Psoas muscle (tissue), 7 donors: ENCODE measurements at regions not wholly inside any gene's neighbourhood (a gene's known extent, or its start where the extent isn't known, plus 50 kb on each side); places are given as distances from the start of the nearest gene placed in this dataset.

Experiments
- ATAC-seq, 4 donors: fragments of 200-7000 bp; cut with Tn5 transposase; one replicate each; pipeline ENCODE4 v1.9.1; 2020; ENCODE audit warnings: moderate library complexity in 3 of 4, mild to moderate bottlenecking in 2 of 4
- DNase-seq, 2 donors: peaks; one replicate each; pipeline ENCODE4 v3.0.0-alpha.2; 2020
- H3K27ac ChIP-seq: fragments of 200-600 bp; one replicate; pipeline ENCODE4 v1.8.0; 2022
- H3K27me3 ChIP-seq, 3 donors: fragments of 200-600 bp in 1 of 3; one replicate each; pipeline versions ENCODE4 v1.6.1 to v1.8.0; 2013 to 2022; ENCODE audit warnings: low read length in 2 of 3, mild to moderate bottlenecking in 2 of 3, moderate library complexity in 1 of 3; ENCODE audit not compliant: insufficient read depth in 3 of 3
- H3K36me3 ChIP-seq, 2 donors: fragments of 200-600 bp in 1 of 2; one replicate each; pipeline versions ENCODE4 v1.6.1 to v1.8.0; 2013 to 2022; ENCODE audit warnings: low read depth in 1 of 2, mild to moderate bottlenecking in 1 of 2, moderate library complexity in 1 of 2; ENCODE audit not compliant: insufficient read depth in 1 of 2
- H3K4me1 ChIP-seq: fragments of 200-600 bp; one replicate; pipeline ENCODE4 v1.8.0; 2022
- H3K4me3 ChIP-seq: fragments of 200-600 bp; one replicate; pipeline ENCODE4 v1.8.0; 2022; ENCODE audit warnings: mild to moderate bottlenecking
- H3K9me3 ChIP-seq: fragments of 200-600 bp; one replicate; pipeline ENCODE4 v1.8.0; 2022
- WGBS, 3 donors: extraction: QIAGEN DNeasy Blood & Tissue Kit; methylation state at CpG; one replicate each; pipeline versions ENCODE4 v1.1.6 to v1.1.7; 2013; 5-methylcytosine and 5-hydroxymethylcytosine counted together
- intact Hi-C, 2 donors: fragments of 100-400 bp; cut with DNase I; formaldehyde crosslinking; loops; one replicate each; pipeline versions ENCODE4 v1.11.0 to v1.14.2; 2022
- TF ChIP-seq, protein P1 (sequence below): fragments of 200-600 bp; IDR thresholded peaks from one replicate; pipeline ENCODE4 v1.8.0; 2022; ENCODE audit warnings: antibody characterized with exemption
- donor health status: healthy with polysubstance abuse.
- donor health status: DM: no; HTN: no; CAD: no; lungs with moderate emphysema.
- donor health status: Bipolar disorder and iron deficiency.
- donor health status: healthy.
- donor health status: DM: yes; HTN: yes; CAD: no.
- donor health status: DM: no; HTN: no; CAD: no.
- donor health status: DM: yes; HTN: yes; CAD: no.

DNA sequence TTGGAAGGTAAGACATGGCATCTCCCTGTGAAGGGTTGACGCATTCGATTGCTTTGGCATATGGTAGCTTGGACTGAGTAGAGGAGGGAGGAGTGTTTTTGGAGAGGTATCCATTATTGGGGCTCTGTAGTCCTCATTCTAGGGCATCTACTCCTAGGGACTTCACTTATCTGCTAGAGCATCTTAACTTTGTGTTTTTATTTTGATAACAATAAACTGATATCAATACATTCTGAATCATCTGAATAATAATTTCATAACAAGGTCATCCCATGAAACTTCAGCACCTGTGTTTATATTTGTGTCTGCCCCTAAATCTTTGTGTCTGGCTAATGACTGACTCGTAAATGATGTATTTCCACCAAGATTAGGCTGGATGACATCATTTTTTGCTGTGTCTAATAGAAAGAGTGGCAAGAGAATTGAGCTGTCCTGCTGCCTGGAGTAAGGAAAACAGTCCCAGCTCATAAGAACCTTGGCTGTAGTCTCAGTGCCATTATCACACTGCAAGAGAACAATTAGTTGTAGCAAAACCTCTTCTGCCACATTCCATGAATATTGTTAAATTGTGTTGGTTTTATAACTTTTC is 288.5 kb downstream of the PRL start:
- H3K36me3 ChIP-seq, result no peaks in the 10 kb centered on the region
- H3K4me3 ChIP-seq, result no peak overlapping the region
- H3K9me3 ChIP-seq, result no peaks in the 10 kb centered on the region
- TF ChIP-seq, protein P1, sequence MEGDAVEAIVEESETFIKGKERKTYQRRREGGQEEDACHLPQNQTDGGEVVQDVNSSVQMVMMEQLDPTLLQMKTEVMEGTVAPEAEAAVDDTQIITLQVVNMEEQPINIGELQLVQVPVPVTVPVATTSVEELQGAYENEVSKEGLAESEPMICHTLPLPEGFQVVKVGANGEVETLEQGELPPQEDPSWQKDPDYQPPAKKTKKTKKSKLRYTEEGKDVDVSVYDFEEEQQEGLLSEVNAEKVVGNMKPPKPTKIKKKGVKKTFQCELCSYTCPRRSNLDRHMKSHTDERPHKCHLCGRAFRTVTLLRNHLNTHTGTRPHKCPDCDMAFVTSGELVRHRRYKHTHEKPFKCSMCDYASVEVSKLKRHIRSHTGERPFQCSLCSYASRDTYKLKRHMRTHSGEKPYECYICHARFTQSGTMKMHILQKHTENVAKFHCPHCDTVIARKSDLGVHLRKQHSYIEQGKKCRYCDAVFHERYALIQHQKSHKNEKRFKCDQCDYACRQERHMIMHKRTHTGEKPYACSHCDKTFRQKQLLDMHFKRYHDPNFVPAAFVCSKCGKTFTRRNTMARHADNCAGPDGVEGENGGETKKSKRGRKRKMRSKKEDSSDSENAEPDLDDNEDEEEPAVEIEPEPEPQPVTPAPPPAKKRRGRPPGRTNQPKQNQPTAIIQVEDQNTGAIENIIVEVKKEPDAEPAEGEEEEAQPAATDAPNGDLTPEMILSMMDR, result no peak
- 68 to 83% (median 76%) methylated on average over 3 of the region's 3 CpGs for WGBS, 3 donors
- H3K27ac ChIP-seq, result no peak overlapping the region
- ATAC-seq (no peak), DNase-seq (no peak)
- intact Hi-C loops, result no loop called here
- no peaks in the 10 kb centered on the region for H3K4me1 ChIP-seq
- no peaks in the 10 kb centered on the region for H3K27me3 ChIP-seq

DNA sequence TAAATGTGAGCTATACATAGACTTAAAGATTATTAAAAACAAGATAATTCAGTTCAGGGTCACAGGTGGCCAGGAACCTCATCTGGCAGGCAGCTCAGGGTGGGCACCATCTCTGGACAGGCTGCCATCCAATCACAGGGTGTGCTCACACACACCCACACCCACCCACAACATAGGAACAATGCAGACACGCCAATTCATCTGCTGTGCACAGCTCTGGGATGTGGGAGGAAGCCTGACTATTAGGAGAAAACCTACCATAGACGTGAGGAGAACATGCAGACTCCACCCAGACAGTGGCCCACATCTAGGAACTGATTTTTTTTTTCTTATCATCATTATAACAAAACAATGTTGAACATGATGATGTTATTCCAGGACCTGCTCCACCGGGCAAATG is 286.7 kb downstream of the PRL start:
- DNase-seq, result no peak
- no peak for ATAC-seq
- Histone ChIP-seq H3K27ac (no peak overlapping the region), H3K4me3 (no peak overlapping the region), H3K9me3 (no peaks in the 10 kb centered on the region), H3K4me1 (no peaks in the 10 kb centered on the region), H3K36me3 (no peaks in the 10 kb centered on the region), H3K27me3 (no peaks in the 10 kb centered on the region)
- TF ChIP-seq, protein P1, result no peak
- WGBS, 3 donors, result 63 to 75% (median 66%) methylated on average over 3 of the region's 3 CpGs
- intact Hi-C loops, result no loop called here

DNA sequence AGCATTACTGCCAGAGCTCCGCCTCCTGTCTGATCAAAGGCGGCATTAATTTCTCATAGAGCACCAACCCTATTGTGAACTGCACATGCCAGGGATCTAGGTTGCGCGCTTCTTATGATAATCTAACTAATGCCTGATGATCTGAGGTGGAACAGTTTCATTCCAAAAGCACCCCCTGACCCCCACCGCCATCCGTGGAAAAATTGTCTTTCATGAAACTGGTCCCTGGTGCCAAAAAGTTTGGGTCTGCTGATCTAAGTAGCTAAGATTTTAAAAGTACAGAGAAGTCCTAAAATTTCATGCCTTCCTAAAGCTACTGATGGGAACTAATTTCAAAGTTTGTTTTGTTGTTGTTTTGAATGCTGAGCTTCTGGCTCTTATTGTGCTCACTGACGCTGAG is 281.6 kb downstream of the PRL start:
- Histone ChIP-seq H3K4me3 (no peak overlapping the region), H3K9me3 (no peaks in the 10 kb centered on the region), H3K27ac (no peak overlapping the region), H3K27me3 (peaks cover 0 to 7% (median 0%) of the 10 kb centered on the region in 3 donors), H3K4me1 (no peaks in the 10 kb centered on the region), H3K36me3 (no peaks in the 10 kb centered on the region)
- 27 to 59% (median 39%) methylated on average over 7 of the region's 7 CpGs for WGBS, 3 donors
- TF ChIP-seq, protein P1, result no peak
- intact Hi-C loops, result no loop called here
- no peak for ATAC-seq
- no peak for DNase-seq

DNA sequence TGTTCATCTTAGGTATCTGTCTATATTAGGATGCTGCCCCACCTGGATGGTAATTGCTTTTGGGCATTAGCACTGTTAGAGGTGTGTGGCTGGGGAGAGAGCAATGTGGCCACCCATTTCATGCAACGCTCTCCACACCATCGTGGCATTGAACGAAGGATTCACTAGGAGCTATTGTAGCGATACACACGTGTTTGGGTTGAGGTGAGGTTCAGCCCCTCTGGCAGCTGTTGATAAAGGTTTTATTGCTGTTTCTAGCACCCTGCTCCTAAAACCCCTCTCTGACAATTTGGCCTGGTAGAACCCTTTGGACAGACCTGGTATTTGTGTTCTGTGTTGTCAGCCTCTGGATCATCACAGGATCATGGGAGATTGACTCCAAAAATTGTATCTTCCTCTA is 280.9 kb downstream of the PRL start:
- H3K27ac ChIP-seq, result no peak overlapping the region
- WGBS, 3 donors, result 93 to 98% (median 94%) methylated on average over 5 of the region's 5 CpGs
- no peak overlapping the region for H3K4me3 ChIP-seq
- H3K4me1 ChIP-seq, result no peaks in the 10 kb centered on the region
- H3K36me3 ChIP-seq, result no peaks in the 10 kb centered on the region
- intact Hi-C loops, result no loop called here
- DNase-seq, result no peak
- H3K9me3 ChIP-seq, result no peaks in the 10 kb centered on the region
- no peak for ATAC-seq
- peaks cover 0 to 7% (median 0%) of the 10 kb centered on the region in 3 donors for H3K27me3 ChIP-seq
- TF ChIP-seq, protein P1, result no peak

DNA sequence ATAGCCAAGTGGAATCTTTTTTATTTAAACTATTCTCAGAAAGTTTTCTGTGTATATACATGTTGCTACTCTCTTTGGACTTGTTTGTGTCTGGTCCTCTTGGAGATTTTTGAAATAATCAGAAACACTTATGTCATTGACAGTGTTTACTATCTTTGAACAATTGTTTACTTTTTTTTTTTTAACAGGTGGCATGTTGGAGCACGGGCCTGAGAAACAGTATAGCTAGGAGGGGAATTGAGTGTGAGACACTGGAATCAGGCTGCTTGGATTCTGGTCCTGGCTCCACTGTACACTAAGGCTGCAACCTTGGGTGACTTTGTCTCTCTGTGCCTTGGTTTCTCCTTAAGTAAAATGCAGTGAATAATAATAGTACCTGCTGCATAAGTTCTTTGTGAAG is 279.6 kb downstream of the PRL start:
- TF ChIP-seq, protein P1, result no peak
- no peaks in the 10 kb centered on the region for H3K9me3 ChIP-seq
- no peak overlapping the region for H3K27ac ChIP-seq

More for the DNA sequence above, 279.6 kb downstream of the PRL start:
- WGBS, 3 donors, result 14 to 21% (median 15%) methylated on average over 1 of the region's 1 CpG
- Histone ChIP-seq H3K36me3 (no peaks in the 10 kb centered on the region), H3K4me3 (no peak overlapping the region), H3K4me1 (no peaks in the 10 kb centered on the region), H3K27me3 (peaks cover 0 to 7% (median 0%) of the 10 kb centered on the region in 3 donors)
- ATAC-seq (no peak), DNase-seq (no peak)
- intact Hi-C loops, result no loop called here
